Heart right ventricle (tissue), 16 donors: ENCODE measurements at regions not wholly inside any gene's neighbourhood (a gene's known extent, or its start where the extent isn't known, plus 50 kb on each side); places are given as distances from the start of the nearest gene placed in this dataset.

ENCODE experiments used
- ATAC-seq, 8 donors: fragments of 200-7000 bp; cut with Tn5 transposase; one replicate each; pipeline ENCODE4 v1.9.1; 2020; ENCODE audit warnings: mild to moderate bottlenecking in 8 of 8, moderate library complexity in 8 of 8, moderate number of reproducible peaks in 1 of 8
- DNase-seq, 2 donors: peaks; one replicate each; pipeline ENCODE4 v3.0.0-alpha.2; 2020
- H3K27ac ChIP-seq, 10 donors: fragments of 200-600 bp; sonication (generic) in 2 of 10; one replicate each; pipeline versions ENCODE4 v1.5.0 to v1.8.0; 2020 to 2022; ENCODE audit warnings: mild to moderate bottlenecking in 3 of 10
- H3K27me3 ChIP-seq, 7 donors: fragments of 200-600 bp; one replicate each; pipeline ENCODE4 v1.8.0; 2021 to 2022; ENCODE audit warnings: mild to moderate bottlenecking in 2 of 7
- H3K36me3 ChIP-seq, 9 donors: fragments of 200-600 bp; sonication (generic) in 1 of 9; one replicate each; pipeline versions ENCODE4 v1.5.0 to v1.8.0; 2020 to 2022; ENCODE audit warnings: mild to moderate bottlenecking in 2 of 9
- H3K4me1 ChIP-seq, 9 donors: fragments of 200-600 bp; sonication (generic) in 1 of 9; one replicate each; pipeline versions ENCODE4 v1.5.0 to v1.8.0; 2020 to 2022; ENCODE audit warnings: mild to moderate bottlenecking in 4 of 9
- H3K4me3 ChIP-seq, 10 donors: fragments of 200-600 bp; sonication (generic) in 2 of 10; one replicate each; pipeline versions ENCODE4 v1.5.0 to v1.8.0; 2020 to 2022; ENCODE audit warnings: mild to moderate bottlenecking in 7 of 10, moderate library complexity in 2 of 10
- H3K9me3 ChIP-seq, 11 donors: fragments of 200-600 bp in 10 of 11; sonication (generic) in 2 of 11; one replicate each; pipeline versions ENCODE4 v1.5.0 to v1.8.0; 2013 to 2022; ENCODE audit warnings: mild to moderate bottlenecking in 2 of 11, control low read depth in 1 of 11, moderate library complexity in 1 of 11
- WGBS, 2 donors: extraction: QIAGEN DNeasy Blood & Tissue Kit; methylation state at CpG; one replicate each; pipeline ENCODE4 v1.1.7; 2013; ENCODE audit warnings: inconsistent platforms in 1 of 2; 5-methylcytosine and 5-hydroxymethylcytosine counted together
- intact Hi-C, 10 donors: fragments of 100-400 bp; cut with DNase I; formaldehyde crosslinking; loops; one replicate each; pipeline versions ENCODE4 v1.11.1 to v1.14.2; 2022
- TF ChIP-seq, protein P1 (sequence below), 9 donors: fragments of 200-600 bp; sonication (generic) in 2 of 9; IDR thresholded peaks; one replicate each; pipeline versions ENCODE4 v1.5.0 to v1.8.0; 2021 to 2022; ENCODE audit warnings: antibody characterized with exemption in 9 of 9, mild to moderate bottlenecking in 5 of 9, moderate library complexity in 1 of 9
- donor health status: Arrhythmogenic right ventricular cardiomyopathy.
- donor health status: ischemic (EF 13 %, LVEDD 7.1; RV severe dilation, severe dysfunction).
- donor health status: healthy with polysubstance abuse.
- donor health status: DM: no; HTN: yes; CAD: no.
- donor health status: DM: no; HTN: no; CAD: no.
- donor health status: ischemic (EF 25% LVEDD 6.9; RV normal size, moderate dysfunction).
- donor health status: ischemic (EF 25% LVEDD 5.7; RV mildly dilated, moderate dysfunction).
- donor health status: healthy.
- donor health status: DM: yes; HTN: yes; CAD: no.
- donor health status: Ischemic cardiomyopathy.
- donor health status: ischemic (EF 35%, LVEDD 5.7; RV mildly dilated, moderate dysfunction).
- donor health status: nonischemic (EF 11% LVEDD 7.7; RV severe dilation, severe dysfunction).
- donor health status: DM: yes; HTN: yes; CAD: no.
- donor health status: PGD.
- donor health status: ischemic (EF 29% LVEDD 5.4; RV normal size, mild dysfunction).
- donor health status: nonischemic (EF 23%, LVEDD 6.1; RV moderate dilation, normal function).

DNA sequence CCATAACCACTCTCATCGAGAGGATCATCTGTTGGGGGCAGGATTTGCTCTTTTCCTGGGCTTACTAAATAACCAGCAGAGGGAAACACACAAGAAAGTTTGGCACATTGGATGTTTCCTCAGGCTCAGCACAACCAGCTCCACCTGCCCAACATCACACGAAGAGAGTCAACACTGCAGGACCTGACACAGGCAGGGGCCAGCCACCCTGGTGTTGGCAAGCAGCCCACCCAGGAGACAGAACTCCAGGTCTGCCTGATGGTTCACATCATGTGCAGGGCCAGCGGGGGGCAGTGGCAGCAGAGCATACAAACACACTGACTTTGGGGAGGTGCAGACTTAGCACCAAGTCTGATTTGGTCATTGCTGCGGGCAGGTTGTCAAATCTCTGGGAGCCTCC is 182.3 kb upstream of the GALNT2 start:
- Histone ChIP-seq H3K4me3 (no peak overlapping the region), H3K9me3 (no peaks in the 10 kb centered on the region), H3K4me1 (peaks cover 0 to 30% (median 6%) of the 10 kb centered on the region in 9 donors), H3K27ac (no peak overlapping the region), H3K36me3 (no peaks in the 10 kb centered on the region), H3K27me3 (no peaks in the 10 kb centered on the region)
- intact Hi-C loops: loop anchor here in 1 of 10 donors (5.0 kb wide), 1 partner anchor 183 kb away; the partner anchor contains the start of gene GALNT2
- TF ChIP-seq, protein P1, sequence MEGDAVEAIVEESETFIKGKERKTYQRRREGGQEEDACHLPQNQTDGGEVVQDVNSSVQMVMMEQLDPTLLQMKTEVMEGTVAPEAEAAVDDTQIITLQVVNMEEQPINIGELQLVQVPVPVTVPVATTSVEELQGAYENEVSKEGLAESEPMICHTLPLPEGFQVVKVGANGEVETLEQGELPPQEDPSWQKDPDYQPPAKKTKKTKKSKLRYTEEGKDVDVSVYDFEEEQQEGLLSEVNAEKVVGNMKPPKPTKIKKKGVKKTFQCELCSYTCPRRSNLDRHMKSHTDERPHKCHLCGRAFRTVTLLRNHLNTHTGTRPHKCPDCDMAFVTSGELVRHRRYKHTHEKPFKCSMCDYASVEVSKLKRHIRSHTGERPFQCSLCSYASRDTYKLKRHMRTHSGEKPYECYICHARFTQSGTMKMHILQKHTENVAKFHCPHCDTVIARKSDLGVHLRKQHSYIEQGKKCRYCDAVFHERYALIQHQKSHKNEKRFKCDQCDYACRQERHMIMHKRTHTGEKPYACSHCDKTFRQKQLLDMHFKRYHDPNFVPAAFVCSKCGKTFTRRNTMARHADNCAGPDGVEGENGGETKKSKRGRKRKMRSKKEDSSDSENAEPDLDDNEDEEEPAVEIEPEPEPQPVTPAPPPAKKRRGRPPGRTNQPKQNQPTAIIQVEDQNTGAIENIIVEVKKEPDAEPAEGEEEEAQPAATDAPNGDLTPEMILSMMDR (IDR thresholded peaks at IDR 0.05): no peak
- no peak for ATAC-seq
- DNase-seq: no peak
- WGBS, 2 donors: 64 to 66% methylated on average over 4 of the region's 4 CpGs

DNA sequence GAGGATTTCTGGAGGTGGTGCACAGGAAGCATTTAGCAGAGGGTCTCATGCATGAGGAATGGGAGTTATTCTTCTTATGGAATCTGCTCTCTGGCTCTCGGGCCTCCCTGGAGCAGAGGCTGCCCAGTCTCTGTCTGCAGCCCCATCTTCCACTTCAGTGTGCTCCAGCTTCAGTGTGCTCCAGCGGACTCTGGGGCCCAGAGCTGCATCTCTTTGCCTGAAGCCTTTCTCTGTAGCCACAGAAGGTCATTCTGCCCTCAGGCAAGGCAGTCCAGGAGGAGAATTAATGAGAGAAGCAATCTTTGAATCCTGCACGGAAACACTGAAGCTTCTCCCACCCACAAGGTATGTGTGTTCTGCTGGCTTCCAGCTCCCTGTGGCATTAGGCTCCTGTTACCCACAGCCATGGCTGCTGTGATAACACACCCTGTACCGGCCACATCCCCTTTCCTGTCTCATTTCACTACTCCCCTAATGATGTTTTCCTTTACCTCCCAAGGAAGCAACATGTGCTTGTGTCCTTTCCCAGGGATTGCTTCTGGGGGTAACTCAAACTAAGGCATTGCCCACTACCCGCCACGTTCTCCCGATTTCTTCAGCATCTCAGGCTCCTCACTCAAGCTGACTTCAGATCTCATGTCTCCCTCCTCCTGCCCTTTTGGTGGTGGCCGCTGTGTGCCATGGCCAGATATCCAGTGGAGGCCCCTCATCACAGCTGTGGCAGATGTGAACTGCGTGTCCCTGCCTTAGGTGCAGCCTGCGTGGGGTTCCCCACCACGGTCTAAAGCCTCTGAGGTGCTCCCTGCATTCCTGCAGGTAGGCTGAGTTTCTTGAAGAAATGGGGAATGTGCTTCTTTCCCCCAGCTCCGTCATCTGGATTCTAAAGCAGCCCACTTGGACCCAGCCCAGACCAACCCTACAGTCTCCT is 181.2 kb upstream of the GALNT2 start:
- H3K9me3 ChIP-seq: no peaks in the 10 kb centered on the region
- H3K36me3 ChIP-seq: no peaks in the 10 kb centered on the region
- no peaks in the 10 kb centered on the region for H3K27me3 ChIP-seq
- TF ChIP-seq, protein P1 (IDR thresholded peaks at IDR 0.05): no peak
- intact Hi-C loops: loop anchor here in 1 of 10 donors (5.0 kb wide), 1 partner anchor 181 kb away; the partner anchor contains the start of gene GALNT2
- no peak for DNase-seq
- no peak overlapping the region for H3K27ac ChIP-seq
- no peak for ATAC-seq
- WGBS, 2 donors: 83 to 89% methylated on average over 12 of the region's 12 CpGs
- peaks cover 0 to 25% (median 3%) of the 10 kb centered on the region in 9 donors for H3K4me1 ChIP-seq
- no peak overlapping the region for H3K4me3 ChIP-seq

DNA sequence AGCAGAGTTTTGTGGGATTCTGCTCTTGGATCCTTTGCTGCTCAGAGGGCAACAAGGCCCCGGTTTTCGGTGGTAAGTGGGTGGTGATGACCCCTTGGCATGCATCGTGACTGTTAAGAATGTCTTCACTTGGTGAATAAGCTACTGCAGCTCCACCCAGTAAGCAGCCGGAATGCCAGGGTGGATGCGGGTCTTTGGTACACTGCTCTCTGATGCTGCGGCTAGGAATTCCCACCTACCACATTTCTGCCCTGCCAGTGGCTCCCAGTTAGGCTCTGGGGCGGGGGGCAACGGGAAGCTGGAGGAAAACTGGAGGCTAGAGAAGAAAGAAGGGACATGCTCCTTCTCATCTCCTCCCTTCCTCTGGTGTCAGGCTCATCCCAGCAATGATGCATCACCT is 180.4 kb upstream of the GALNT2 start:
- Histone ChIP-seq H3K4me3 (no peak overlapping the region), H3K4me1 (peaks cover 0 to 25% (median 3%) of the 10 kb centered on the region in 9 donors), H3K9me3 (no peaks in the 10 kb centered on the region), H3K27me3 (no peaks in the 10 kb centered on the region), H3K36me3 (no peaks in the 10 kb centered on the region), H3K27ac (peak overlapping the region in 7 of 10 donors; percentile 6 to 86 (median 68))
- intact Hi-C loops: loop anchor here in 1 of 10 donors (5.0 kb wide), 1 partner anchor 181 kb away; the partner anchor contains the start of gene GALNT2
- WGBS, 2 donors: 85 to 89% methylated on average over 8 of the region's 8 CpGs
- ATAC-seq: no peak
- no peak for DNase-seq
- TF ChIP-seq, protein P1 (IDR thresholded peaks at IDR 0.05): no peak

DNA sequence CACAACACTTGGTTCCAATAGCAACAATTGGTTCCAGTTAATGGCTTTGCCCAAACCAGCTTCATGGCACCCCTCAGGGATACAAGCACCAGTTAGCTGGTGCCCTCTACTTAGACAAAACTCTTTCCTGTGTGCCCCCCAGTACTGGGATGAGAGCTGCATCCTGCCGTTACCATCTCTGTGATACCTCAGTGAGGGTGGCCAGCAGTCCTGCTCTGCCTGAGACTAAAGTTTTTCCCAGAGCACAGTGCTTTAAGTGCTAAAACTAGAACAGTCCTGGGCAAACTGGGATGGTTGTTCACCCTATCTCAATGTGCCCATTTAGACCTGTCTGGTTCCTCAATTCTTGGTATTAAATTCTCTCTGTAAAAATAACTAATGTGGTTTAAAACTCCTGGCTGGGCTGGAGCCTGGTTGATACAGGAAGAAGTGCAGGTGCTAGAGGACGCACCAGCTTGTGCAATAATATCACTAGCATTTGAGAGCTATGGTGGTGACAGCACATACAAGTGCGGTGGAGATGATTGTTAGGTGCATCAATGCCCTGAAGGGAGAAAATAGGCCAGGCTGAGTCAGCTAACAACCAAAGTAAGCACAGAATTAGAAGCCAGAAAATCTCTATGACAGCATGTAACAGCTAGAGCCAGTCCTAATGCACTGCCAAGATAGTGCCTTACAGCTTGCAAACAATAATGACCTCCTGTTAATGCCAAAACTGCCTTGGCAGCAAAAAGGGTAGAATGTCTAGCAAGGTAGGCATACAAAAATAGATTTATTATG is 179.8 kb upstream of the GALNT2 start:
- ATAC-seq (peak; percentile 82 to 94 (median 90)), DNase-seq (peak in 1 of 2 donors; percentile 51)
- Histone ChIP-seq H3K27ac (peak overlapping the region; percentile 60 to 86 (median 71)), H3K4me3 (no peak overlapping the region), H3K27me3 (no peaks in the 10 kb centered on the region), H3K4me1 (peaks cover 0 to 25% (median 3%) of the 10 kb centered on the region in 9 donors), H3K36me3 (no peaks in the 10 kb centered on the region), H3K9me3 (no peaks in the 10 kb centered on the region)
- 56 to 65% methylated on average over 3 of the region's 3 CpGs for WGBS, 2 donors
- intact Hi-C loops: loop anchor here in 1 of 10 donors (5.0 kb wide), 1 partner anchor 180 kb away; the partner anchor contains the start of gene GALNT2
- TF ChIP-seq, protein P1 (IDR thresholded peaks at IDR 0.05): no peak
